ENCODE measurements at regions not wholly inside any gene's neighbourhood (a gene's known extent, or its start where the extent isn't known, plus 50 kb on each side); places are given as distances from the start of the nearest gene placed in this dataset.

DNA sequence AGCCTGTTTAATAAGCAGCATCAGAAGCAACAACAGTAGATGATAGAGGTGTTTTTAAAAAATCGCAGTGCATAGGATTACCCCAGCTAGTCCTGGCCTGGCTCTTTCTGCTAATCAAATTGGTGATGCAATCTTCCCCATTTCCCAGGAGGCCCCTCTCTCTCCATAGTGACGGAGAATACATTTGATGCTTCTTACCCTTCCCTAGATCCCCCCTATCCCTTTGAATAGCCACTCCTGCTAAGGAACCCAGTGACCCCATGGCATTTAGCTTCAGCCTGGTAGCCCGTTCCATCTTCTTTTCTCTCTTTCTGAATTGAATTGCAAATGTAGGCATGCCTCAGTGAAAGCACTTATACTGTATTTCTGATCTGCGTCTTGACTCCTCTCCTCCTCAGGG lies 223.6 kb upstream of the GAP43 start:
- TF ChIP-seq CTCF (IDR thresholded peaks at IDR 0.05): no peak
- no peak for TF ChIP-seq POLR2A (IDR thresholded peaks at IDR 0.05)

Measured in esophagus squamous epithelium (tissue), 4 donors.